ENCODE measurements at regions not wholly inside any gene's neighbourhood (a gene's known extent, or its start where the extent isn't known, plus 50 kb on each side); places are given as distances from the start of the nearest gene placed in this dataset.

DNA sequence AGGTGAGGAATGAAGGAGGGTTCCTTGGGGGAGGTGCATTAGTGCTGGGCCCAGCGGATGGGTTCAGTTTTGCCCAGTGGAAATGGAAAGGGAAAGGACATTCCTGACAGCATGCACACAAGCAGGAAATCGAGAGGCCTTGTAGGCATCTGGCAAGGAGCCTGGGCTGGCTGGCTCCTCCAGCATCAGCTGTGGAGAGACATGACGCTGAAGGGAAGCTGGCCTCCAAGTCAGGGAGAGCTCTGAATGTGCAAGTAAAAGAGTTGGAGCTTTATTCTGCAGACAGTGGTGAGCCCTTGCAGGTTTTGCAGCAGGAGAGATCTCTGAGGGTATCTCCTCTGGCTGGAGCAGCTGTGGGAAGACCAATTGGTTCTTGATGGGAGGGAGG, 154.3 kb downstream of the MRPL14 start:
- peak; percentile 76 for DNase-seq (ENCODE audit: low read depth)
- H3K4me3 ChIP-seq (ENCODE audit: low read length) = no peak overlapping the region
- TF ChIP-seq, protein P1, sequence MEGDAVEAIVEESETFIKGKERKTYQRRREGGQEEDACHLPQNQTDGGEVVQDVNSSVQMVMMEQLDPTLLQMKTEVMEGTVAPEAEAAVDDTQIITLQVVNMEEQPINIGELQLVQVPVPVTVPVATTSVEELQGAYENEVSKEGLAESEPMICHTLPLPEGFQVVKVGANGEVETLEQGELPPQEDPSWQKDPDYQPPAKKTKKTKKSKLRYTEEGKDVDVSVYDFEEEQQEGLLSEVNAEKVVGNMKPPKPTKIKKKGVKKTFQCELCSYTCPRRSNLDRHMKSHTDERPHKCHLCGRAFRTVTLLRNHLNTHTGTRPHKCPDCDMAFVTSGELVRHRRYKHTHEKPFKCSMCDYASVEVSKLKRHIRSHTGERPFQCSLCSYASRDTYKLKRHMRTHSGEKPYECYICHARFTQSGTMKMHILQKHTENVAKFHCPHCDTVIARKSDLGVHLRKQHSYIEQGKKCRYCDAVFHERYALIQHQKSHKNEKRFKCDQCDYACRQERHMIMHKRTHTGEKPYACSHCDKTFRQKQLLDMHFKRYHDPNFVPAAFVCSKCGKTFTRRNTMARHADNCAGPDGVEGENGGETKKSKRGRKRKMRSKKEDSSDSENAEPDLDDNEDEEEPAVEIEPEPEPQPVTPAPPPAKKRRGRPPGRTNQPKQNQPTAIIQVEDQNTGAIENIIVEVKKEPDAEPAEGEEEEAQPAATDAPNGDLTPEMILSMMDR (IDR thresholded peaks at IDR 0.05; ENCODE audit: insufficient read depth, low read depth, low read length, missing control alignments) = no peak

DNA sequence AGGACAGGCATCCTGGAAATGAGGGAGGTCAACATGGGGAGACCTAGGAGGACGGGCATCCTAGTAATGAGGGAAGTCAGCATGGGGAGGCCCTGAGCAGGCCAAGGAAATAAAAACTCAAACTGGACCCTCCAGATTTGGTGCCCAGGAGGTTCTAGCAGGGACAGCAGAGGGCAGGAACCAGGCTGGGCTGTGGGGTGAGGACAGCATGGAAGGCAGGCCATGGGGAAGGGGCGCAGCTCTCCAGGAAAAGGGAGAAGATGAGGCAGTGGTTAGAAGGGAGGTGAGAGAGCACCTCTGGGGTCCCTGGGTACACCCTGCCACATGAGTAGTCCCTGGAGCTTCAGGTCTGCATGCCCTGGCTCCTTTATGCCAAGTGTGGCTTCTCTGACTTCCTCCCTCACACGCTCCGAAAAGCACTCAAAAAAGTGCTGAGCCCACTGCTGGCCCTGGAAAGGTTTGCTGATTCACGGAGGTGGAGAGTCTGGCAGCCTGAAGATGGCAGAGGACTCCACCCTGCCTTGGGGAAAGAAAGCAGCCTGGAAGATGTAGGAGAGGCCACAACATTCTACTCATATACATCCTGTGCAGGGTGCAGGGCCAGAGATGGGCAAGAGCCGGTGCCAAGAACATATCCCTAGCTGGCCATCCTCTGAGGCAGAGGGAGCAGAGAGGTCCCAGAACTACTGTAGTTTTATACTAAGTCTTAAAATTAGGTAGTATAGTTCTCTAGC, 154.9 kb downstream of the MRPL14 start:
- DNase-seq (ENCODE audit: low read depth) = peak; percentile 69
- no peak overlapping the region for H3K4me3 ChIP-seq (ENCODE audit: low read length)
- TF ChIP-seq, protein P1 (IDR thresholded peaks at IDR 0.05; ENCODE audit: insufficient read depth, low read depth, low read length, missing control alignments) = peak; percentile 1

DNA sequence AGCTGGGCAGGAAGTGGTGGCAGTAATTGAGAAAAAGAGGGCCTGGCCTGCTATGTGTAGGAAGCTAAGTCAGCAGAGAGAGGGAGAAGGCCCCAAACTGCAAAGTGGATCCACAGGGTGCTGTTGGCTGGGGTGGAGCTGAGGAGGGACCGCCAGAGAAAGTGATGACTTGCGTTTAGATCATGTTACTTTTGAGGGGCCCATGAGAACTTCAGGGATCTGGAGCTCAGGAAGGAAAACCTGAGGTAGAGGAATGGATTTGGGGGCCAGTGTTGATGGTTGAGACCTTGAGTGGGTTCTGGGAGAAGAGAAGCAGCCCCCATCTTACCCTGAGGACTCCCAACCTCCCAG, 155.5 kb downstream of the MRPL14 start:
- no peak for DNase-seq (ENCODE audit: low read depth)
- H3K4me3 ChIP-seq (ENCODE audit: low read length) = no peak overlapping the region
- TF ChIP-seq, protein P1 (IDR thresholded peaks at IDR 0.05; ENCODE audit: insufficient read depth, low read depth, low read length, missing control alignments) = no peak

DNA sequence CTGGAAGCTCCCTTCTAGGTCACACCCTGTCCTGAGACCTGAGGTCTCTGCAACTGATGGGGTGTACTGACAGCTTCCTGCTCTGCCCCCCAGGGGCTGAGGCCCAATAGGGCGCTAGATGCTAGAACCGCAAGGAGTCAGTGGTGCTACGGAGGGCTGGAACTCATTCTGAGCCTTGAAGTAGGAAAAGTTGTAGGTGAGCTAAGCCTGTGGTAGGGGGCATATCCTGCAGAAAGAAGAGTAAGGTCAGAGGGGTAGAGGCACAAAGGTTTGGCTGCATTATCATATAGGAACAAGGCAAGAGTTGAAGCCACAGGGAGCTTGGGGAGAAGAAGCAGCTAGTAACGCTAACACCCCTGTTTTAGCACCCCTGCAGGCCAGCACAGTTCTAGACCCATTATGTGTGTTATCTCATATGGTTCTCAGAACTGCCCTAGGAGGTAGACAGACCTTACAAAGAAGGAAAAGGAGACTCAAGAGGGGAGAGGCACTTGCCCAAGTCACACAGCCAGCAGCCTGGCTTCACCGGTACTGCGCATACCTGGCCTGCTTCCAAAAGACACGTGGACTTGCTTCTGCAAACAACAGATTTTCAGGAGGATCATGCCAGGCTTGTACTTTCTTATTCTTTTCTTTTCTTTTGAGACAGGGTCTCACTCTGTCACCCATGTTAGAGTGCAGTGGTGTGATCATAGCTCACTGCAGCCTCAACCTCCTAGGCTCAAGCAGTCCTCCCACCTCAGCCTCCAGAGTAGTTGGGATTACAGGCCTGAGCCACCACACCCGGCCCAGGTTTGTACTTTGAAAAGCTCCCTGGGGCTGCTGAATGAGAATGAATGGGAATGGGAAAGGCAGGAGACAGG, 156.1 kb downstream of the MRPL14 start:
- no peak overlapping the region for H3K4me3 ChIP-seq (ENCODE audit: low read length)
- peak; percentile 67 for DNase-seq (ENCODE audit: low read depth)
- TF ChIP-seq, protein P1 (IDR thresholded peaks at IDR 0.05; ENCODE audit: insufficient read depth, low read depth, low read length, missing control alignments) = no peak

DNA sequence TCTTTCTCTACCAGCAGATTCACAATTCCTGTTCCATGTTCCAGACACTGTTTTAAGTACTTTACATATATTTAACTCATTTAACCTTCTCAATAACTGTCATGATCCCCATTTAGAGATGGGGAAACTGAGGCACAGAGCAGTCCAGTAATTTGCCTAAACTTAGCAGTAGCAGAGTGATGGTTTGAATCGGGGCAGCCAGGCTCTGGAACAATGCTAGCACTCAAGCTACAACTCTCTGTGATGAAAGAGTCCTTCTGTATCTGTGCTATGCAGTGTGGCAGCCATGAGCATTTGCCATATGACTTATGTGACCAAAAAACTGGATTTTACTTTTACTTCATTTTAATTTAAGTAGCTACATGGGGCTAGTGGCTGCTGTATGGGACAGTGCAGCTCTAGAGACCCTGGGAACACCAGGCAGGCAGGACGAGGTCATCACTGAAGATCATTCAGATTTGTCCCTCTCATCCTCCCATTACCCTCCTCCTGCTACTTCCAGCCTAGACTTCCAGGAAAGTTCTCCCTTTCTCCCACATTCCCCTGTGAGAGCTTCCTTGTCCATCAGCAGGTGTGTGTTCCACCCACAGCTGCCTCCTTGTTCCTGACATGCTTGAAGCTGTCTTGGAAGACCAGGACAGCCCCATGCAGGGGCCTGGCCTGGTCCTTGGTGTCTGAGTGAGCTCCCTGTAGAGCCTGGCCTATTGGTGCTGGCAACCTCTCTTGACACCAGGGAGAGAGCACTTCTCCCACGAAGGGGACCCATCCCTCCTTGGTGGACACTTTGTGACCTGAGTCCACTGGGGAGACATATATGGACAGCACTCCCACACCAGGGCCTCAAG, 157.0 kb downstream of the MRPL14 start:
- DNase-seq (ENCODE audit: low read depth) = no peak
- no peak overlapping the region for H3K4me3 ChIP-seq (ENCODE audit: low read length)
- TF ChIP-seq, protein P1 (IDR thresholded peaks at IDR 0.05; ENCODE audit: insufficient read depth, low read depth, low read length, missing control alignments) = no peak

DNA sequence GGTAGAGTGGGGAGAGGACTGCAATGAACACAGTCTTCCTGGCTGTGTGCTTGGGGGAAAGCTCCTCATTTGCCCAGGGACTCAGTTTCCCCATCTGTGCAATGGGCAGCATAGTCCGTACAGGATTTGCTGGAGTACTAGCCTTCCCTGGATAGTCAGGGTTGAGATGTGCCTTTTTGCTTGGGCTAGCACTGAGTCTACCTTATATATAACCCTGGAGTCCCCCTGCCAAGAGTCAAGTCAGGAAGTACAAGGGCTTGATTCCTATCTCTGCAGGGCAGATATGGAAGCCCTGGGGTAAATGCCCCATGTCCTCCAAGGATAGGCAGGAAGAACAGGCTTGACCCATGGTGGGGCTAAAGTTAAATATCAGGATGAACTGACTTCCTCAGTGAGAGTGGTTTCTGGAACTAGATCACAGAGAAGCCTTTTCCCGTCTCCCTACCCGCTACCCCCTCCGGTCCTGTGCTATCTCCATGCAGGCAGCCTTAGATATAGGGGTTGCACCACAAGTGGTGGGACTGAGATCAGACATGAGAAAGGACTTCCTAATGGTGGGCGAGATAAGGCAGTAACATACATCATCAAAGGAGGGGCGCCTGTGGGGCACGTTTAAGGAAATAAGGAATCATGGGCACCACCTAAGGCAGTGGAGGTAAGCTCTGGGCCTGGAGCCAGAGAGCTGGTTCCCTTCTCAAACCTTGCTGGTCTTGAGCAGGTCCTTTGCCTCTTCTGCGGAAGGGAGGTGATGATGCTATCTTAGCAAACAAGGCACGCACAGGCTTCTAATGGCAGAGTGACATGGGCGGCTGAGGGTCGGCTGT, 157.9 kb downstream of the MRPL14 start:
- no peak overlapping the region for H3K4me3 ChIP-seq (ENCODE audit: low read length)
- DNase-seq (ENCODE audit: low read depth) = no peak
- TF ChIP-seq, protein P1 (IDR thresholded peaks at IDR 0.05; ENCODE audit: insufficient read depth, low read depth, low read length, missing control alignments) = no peak

All from epithelial cell of esophagus (primary cell).